Osteocyte (in vitro differentiated cells): ENCODE measurements at regions not wholly inside any gene's neighbourhood (a gene's known extent, or its start where the extent isn't known, plus 50 kb on each side); places are given as distances from the start of the nearest gene placed in this dataset.

Experiments
- DNase-seq: peaks from one replicate; pipeline ENCODE4 v3.0.0; 2021; ENCODE audit warnings: mixed read lengths; ENCODE audit not compliant: unreplicated experiment; ENCODE audit errors: extremely low spot score
- H3K27ac Mint-ChIP-seq: one replicate; pipeline ENCODE4 v1.8.0; 2021; ENCODE audit warnings: mild to moderate bottlenecking, mixed read lengths; ENCODE audit not compliant: unreplicated experiment
- H3K27me3 Mint-ChIP-seq: one replicate; pipeline ENCODE4 v1.8.0; 2021; ENCODE audit warnings: mixed read lengths; ENCODE audit not compliant: unreplicated experiment
- H3K36me3 Mint-ChIP-seq: one replicate; pipeline ENCODE4 v1.8.0; 2021; ENCODE audit warnings: mixed read lengths; ENCODE audit not compliant: unreplicated experiment
- H3K4me1 Mint-ChIP-seq: one replicate; pipeline ENCODE4 v1.8.0; 2021; ENCODE audit warnings: mixed read lengths; ENCODE audit not compliant: unreplicated experiment
- H3K4me3 Mint-ChIP-seq: one replicate; pipeline ENCODE4 v1.8.0; 2021; ENCODE audit warnings: mild to moderate bottlenecking, moderate library complexity, mixed read lengths; ENCODE audit not compliant: unreplicated experiment
- H3K9me3 Mint-ChIP-seq: one replicate; pipeline ENCODE4 v1.8.0; 2021; ENCODE audit warnings: mixed read lengths; ENCODE audit not compliant: unreplicated experiment
- CTCF ChIP-seq: fragments of 200-600 bp; sonication (generic); IDR thresholded peaks from 2 replicates; pipeline ENCODE4 v1.5.0; 2021; ENCODE audit warnings: antibody characterized with exemption, mild to moderate bottlenecking, moderate library complexity

GRCh38 chr1:14522077-14522925 lies 76.2 kb upstream of the KAZN start:
- H3K4me1 Mint-ChIP-seq = peaks cover 4% of the 10 kb centered on the region
- TF ChIP-seq CTCF = no peak
- DNase-seq = no peak
- no peaks in the 10 kb centered on the region for H3K36me3 Mint-ChIP-seq
- peaks cover 5% of the 10 kb centered on the region for H3K9me3 Mint-ChIP-seq
- H3K27me3 Mint-ChIP-seq = no peaks in the 10 kb centered on the region
- H3K27ac Mint-ChIP-seq = no peak overlapping the region
- H3K4me3 Mint-ChIP-seq = no peak overlapping the region

DNA sequence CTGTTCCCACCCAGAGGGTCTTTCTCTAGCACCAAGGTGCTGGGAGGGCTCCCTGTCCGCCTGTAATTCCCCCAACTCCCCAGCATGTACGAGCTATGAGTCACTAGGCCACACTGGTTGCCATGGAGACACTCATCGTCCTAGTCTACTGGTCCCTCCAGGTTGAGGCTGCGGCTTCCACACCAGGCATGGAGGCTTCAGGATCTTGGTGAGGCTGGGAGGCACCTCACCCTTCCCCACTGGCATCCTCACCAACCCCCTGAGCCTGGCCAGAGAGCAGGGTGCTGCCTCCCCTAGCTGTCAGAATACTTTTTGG lies 75.6 kb upstream of the KAZN start:
- Mint-ChIP-seq H3K27ac (no peak overlapping the region), H3K4me3 (no peak overlapping the region), H3K27me3 (no peaks in the 10 kb centered on the region), H3K9me3 (peaks cover 5% of the 10 kb centered on the region), H3K36me3 (no peaks in the 10 kb centered on the region), H3K4me1 (no peaks in the 10 kb centered on the region)
- no peak for TF ChIP-seq CTCF
- no peak for DNase-seq

DNA sequence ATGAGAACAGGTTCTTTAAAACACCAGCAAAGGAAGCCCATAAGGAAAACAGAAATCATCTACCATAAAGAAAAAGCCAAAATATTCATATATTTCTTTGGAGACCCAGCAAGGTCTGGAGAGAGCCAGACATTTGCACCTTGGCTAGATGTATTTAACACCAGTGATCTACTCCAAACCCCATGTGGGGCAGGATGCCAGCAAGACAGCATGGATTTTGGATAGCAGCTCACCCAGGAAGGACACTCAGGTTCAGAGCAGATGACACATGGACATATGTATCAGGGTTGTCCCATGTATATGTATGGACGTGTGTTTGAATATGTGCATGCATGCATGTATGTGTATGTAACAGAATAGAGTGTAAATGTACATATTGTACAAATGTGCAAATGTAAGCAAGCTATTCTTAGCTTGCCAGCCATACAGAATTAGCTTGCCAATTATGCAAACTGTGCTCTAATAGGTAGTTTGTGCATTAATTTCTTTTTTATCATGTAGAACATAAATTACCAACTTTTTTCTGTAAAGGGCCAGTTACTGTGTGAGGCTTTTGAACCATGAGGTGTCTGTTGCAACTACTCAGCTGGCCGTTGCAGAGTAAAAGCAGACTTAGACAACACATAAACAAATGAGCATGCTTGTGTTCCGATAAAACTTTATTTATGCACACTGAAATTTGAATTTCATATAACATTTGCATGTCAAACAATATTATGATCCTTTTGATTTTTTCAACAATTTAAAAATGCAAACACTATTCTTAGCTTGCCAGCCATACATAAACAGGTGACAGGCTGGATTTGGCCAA lies 73.5 kb upstream of the KAZN start:
- H3K4me3 Mint-ChIP-seq = no peak overlapping the region
- no peaks in the 10 kb centered on the region for H3K27me3 Mint-ChIP-seq
- no peaks in the 10 kb centered on the region for H3K4me1 Mint-ChIP-seq
- no peaks in the 10 kb centered on the region for H3K36me3 Mint-ChIP-seq
- TF ChIP-seq CTCF = no peak
- H3K27ac Mint-ChIP-seq = no peak overlapping the region
- H3K9me3 Mint-ChIP-seq = peaks cover 5% of the 10 kb centered on the region
- no peak for DNase-seq

DNA sequence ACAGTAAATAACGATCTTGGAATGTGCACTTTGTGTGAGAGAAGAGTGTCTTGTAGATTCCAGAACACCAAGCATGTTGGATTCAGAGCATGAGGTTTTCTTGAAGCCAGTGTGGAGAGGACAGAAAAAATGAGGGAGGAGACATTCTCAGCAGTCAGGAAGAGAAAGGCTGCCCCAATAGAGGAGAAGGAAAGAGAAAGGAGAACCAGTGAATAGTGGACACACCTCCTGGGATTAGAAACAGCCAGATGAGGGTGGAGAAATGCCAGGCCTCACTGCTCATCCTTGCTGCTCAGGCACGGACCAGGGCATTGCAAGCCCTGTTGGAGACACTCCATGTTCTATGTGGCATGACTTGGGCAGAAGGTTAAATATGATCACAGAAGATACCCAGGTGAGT lies 69.0 kb upstream of the KAZN start:
- Mint-ChIP-seq H3K27ac (no peak overlapping the region), H3K4me1 (no peaks in the 10 kb centered on the region)

More for the DNA sequence above, 69.0 kb upstream of the KAZN start:
- H3K9me3 Mint-ChIP-seq = no peaks in the 10 kb centered on the region
- no peaks in the 10 kb centered on the region for H3K36me3 Mint-ChIP-seq
- TF ChIP-seq CTCF = no peak
- H3K4me3 Mint-ChIP-seq = no peak overlapping the region
- DNase-seq = no peak
- no peaks in the 10 kb centered on the region for H3K27me3 Mint-ChIP-seq
